ENCODE measurements at regions not wholly inside any gene's neighbourhood (a gene's known extent, or its start where the extent isn't known, plus 50 kb on each side); places are given as distances from the start of the nearest gene placed in this dataset.

GRCh38 chr14:35992816-35993683 is 166.9 kb downstream of the BRMS1L start:
- H2AFZ ChIP-seq (ENCODE audit: low read depth, low read length), result no peak overlapping the region
- no peaks in the 10 kb centered on the region for H3K27me3 ChIP-seq (ENCODE audit: low read depth, low read length)
- no peak overlapping the region for H3K4me3 ChIP-seq (ENCODE audit: low read length)
- no peak overlapping the region for H3K4me2 ChIP-seq (ENCODE audit: low read length)
- no peaks in the 10 kb centered on the region for H4K20me1 ChIP-seq (ENCODE audit: insufficient read depth, low read length)
- H3K27ac ChIP-seq (ENCODE audit: low read length), result no peak overlapping the region
- TF ChIP-seq CTCF (IDR thresholded peaks at IDR 0.05; ENCODE audit: low read depth, low read length), result no peak
- TF ChIP-seq EZH2phosphoT487 (IDR thresholded peaks at IDR 0.05; ENCODE audit: low read depth), result no peak
- no peaks in the 10 kb centered on the region for H3K9me3 ChIP-seq (ENCODE audit: insufficient read depth, low read length)
- H3K36me3 ChIP-seq (replicated peaks; ENCODE audit: low read depth, low read length), result no peaks in the 10 kb centered on the region
- H3K4me1 ChIP-seq (ENCODE audit: low read length), result no peaks in the 10 kb centered on the region
- no peak overlapping the region for H3K9ac ChIP-seq (ENCODE audit: low read length)
- no peaks in the 10 kb centered on the region for H3K79me2 ChIP-seq (ENCODE audit: low read length)

- Histone ChIP-seq H3K9me3 (ENCODE audit: insufficient read depth, low read length) (no peaks in the 10 kb centered on the region), H3K36me3 (replicated peaks; ENCODE audit: low read depth, low read length) (no peaks in the 10 kb centered on the region), H2AFZ (ENCODE audit: low read depth, low read length) (no peak overlapping the region), H4K20me1 (ENCODE audit: insufficient read depth, low read length) (no peaks in the 10 kb centered on the region), H3K4me3 (ENCODE audit: low read length) (no peak overlapping the region), H3K9ac (ENCODE audit: low read length) (no peak overlapping the region), H3K27ac (ENCODE audit: low read length) (no peak overlapping the region), H3K27me3 (ENCODE audit: low read depth, low read length) (no peaks in the 10 kb centered on the region), H3K4me1 (ENCODE audit: low read length) (peaks cover 5% of the 10 kb centered on the region), H3K4me2 (ENCODE audit: low read length) (no peak overlapping the region), H3K79me2 (ENCODE audit: low read length) (no peaks in the 10 kb centered on the region)
- TF ChIP-seq EZH2phosphoT487 (IDR thresholded peaks at IDR 0.05; ENCODE audit: low read depth) (no peak), CTCF (IDR thresholded peaks at IDR 0.05; ENCODE audit: low read depth, low read length) (no peak)
Observed at GRCh38 chr14:35991356-35991755, 165.2 kb downstream of the BRMS1L start.

GRCh38 chr14:35989736-35990135 is 163.6 kb downstream of the BRMS1L start:
- Histone ChIP-seq H3K79me2 (ENCODE audit: low read length) (no peaks in the 10 kb centered on the region), H3K9ac (ENCODE audit: low read length) (no peak overlapping the region), H3K4me1 (ENCODE audit: low read length) (peaks cover 19% of the 10 kb centered on the region), H3K27me3 (ENCODE audit: low read depth, low read length) (no peaks in the 10 kb centered on the region), H3K27ac (ENCODE audit: low read length) (no peak overlapping the region), H3K4me2 (ENCODE audit: low read length) (no peak overlapping the region), H3K9me3 (ENCODE audit: insufficient read depth, low read length) (no peaks in the 10 kb centered on the region), H3K4me3 (ENCODE audit: low read length) (no peak overlapping the region), H3K36me3 (replicated peaks; ENCODE audit: low read depth, low read length) (no peaks in the 10 kb centered on the region), H2AFZ (ENCODE audit: low read depth, low read length) (no peak overlapping the region), H4K20me1 (ENCODE audit: insufficient read depth, low read length) (no peaks in the 10 kb centered on the region)
- TF ChIP-seq CTCF (IDR thresholded peaks at IDR 0.05; ENCODE audit: low read depth, low read length) (no peak), EZH2phosphoT487 (IDR thresholded peaks at IDR 0.05; ENCODE audit: low read depth) (no peak)

GRCh38 chr14:35988972-35989690 is 163.0 kb downstream of the BRMS1L start:
- Histone ChIP-seq H3K79me2 (ENCODE audit: low read length) (no peaks in the 10 kb centered on the region), H3K9me3 (ENCODE audit: insufficient read depth, low read length) (no peaks in the 10 kb centered on the region), H3K4me3 (ENCODE audit: low read length) (no peak overlapping the region), H2AFZ (ENCODE audit: low read depth, low read length) (no peak overlapping the region), H4K20me1 (ENCODE audit: insufficient read depth, low read length) (no peaks in the 10 kb centered on the region), H3K4me2 (ENCODE audit: low read length) (no peak overlapping the region), H3K36me3 (replicated peaks; ENCODE audit: low read depth, low read length) (no peaks in the 10 kb centered on the region), H3K9ac (ENCODE audit: low read length) (no peak overlapping the region), H3K27ac (ENCODE audit: low read length) (no peak overlapping the region), H3K27me3 (ENCODE audit: low read depth, low read length) (no peaks in the 10 kb centered on the region), H3K4me1 (ENCODE audit: low read length) (peaks cover 19% of the 10 kb centered on the region)
- TF ChIP-seq CTCF (IDR thresholded peaks at IDR 0.05; ENCODE audit: low read depth, low read length) (no peak), EZH2phosphoT487 (IDR thresholded peaks at IDR 0.05; ENCODE audit: low read depth) (no peak)

Measured in OCI-LY3 (cell line).